ENCODE measurements at regions not wholly inside any gene's neighbourhood (a gene's known extent, or its start where the extent isn't known, plus 50 kb on each side); places are given as distances from the start of the nearest gene placed in this dataset.
"Not testable (repeated sequence)": the region's sequence is repeated elsewhere in the genome, so short reads cannot be mapped to it uniquely, and the experiment has no call there.

DNA sequence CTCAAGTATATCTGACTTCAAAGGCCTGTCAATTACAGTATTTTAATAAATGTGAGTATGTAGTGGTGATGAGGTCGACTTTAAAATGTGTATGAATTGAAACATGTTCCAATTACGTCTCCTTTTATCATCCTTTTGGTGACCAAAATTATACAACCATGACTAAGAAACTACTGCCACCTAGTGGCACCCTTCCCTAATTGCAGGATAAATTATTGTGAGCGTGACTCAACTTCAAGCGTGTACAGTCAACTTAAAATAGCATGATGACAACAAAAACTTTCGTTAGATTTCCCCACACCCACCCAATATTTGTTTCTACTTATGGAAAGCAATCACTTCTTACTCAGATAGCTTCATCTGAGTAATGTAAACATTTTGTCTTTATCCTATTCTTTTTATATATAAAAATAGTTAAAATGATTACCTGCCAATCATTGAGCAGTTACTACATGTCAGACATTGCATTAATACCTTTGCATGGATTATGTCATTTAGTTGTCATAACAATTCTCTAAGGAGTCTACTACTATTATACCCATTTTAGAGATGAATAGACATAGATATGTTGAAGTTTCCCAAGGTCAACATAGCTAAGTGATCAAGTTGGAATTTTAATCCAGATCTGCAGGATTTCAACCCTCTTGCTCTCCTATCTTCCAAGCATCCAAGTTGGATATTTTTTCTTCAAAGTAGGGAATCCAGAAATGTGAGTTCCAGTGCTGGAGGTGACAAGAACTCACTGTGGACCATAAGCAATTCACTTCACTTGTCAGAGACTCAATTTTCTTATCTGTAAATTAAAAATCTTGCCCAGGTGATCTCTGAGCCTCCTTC, 106.0 kb downstream of the MEX3B start:
- DNase-seq: peak in 1 of 2 donors; percentile 8

DNA sequence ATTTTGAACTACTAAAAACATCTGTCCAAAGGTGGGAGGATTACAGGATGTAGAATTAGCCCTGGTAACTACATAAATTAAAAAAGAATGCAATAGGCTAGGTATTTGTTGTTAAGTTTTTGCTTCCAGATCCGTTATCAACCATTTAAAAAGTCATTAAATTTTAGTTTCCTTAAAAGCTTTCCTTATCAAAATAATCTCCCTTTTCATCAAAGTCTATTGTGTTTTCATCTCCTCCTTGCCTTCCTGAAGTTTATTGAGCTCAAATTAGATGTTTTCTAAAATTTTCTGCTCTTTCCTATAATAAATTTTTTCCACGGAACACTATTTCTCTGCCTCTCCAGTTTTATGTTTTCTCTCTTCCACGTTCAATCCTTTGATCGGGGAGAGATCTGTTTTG, 108.6 kb downstream of the MEX3B start:
- DNase-seq: no peak

- no peak for DNase-seq
Observed at GRCh38 chr15:81930582-81931369, 115.0 kb downstream of the MEX3B start.

DNA sequence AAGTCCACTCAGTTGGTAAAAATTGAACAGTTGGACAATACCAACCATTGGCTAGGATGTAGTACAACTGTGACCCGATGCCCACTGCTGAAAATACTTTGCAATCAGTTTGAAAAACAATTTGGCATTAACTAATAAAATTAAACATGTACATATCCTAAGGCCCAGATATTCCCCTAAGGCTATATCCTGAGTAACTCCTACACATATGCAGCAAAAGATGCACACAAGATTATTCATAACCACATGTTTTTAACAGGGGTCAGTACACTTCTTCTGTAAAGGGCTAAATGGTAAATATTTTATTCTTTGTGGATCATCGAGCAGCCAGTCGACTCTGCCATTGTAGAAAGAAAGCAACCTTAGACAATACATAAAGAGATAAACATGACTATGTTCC, 116.3 kb downstream of the MEX3B start:
- no peak for DNase-seq

DNA sequence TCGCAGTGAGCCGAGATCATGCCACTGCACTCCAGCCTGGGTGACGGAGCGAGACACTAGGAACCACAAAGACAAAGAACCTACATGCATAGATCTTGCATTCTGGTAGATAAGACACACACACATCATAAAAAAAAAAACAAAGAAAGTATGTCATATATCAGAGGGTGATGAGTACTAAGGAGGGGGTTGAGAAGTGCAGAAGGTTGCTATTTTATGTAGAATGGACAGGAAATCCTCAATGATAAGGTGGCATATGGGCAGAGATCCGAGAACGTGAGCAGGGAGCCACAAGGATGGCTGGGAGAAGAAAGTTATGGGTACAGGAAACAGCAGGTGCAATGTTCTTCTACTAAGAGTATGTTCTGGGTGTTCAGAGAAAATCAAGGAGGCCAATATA, 118.8 kb downstream of the MEX3B start:
- no peak for DNase-seq

GRCh38 chr15:81924729-81925128, 121.1 kb downstream of the MEX3B start:
- no peak for DNase-seq

DNA sequence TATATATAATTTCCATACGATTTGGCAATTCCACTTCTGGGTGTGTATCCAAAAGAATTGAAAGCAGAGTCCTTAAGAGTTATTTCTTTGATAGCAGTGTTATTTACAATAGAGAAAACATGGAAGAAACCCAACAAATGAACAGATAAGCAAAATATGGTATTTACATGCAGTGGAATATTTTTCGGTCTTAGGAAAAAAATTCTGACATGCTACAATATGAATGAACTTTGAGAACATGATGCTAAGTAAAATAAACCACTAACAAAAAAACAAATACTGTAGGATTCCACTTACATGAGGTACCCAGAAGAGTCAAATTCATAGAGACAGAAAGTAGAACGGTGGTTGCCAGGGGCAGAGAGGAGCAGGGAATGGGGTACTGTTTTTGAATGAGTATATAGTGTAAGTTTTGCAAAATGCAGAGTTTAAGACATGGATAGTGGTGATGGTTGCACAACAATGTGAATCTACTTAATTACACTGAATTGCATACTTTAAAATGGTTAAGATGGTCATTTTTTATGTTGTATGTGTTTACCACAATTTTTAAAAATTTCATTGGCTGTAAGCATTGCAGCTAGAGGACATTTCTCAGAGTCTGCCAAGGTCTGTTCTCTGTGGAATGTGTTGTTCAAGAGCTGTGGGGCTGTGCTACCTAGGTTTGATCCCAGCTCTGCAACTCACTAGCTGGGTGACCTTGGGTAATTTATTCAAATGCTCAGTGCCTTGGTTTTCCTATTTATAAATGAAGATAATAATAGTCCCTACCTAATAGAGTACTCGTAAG, 122.1 kb downstream of the MEX3B start:
- DNase-seq: no peak

DNA sequence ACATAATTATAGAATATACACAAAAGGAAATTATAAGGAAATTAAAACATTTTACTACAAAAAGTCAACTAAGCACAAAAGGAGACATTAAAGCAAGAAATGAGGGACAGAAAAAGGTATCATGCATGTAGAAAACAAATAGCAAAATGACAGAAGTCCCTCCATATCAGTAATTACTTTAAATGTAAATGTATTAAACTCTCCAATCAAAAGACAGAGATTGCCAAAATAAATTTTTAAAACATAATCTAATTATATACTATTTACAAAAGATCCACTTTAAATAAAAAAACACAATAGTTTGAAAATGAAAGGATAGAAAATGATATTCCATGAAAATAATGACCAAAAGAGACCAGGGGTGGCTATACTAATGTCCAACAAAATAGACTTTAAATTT, 123.7 kb downstream of the MEX3B start:
- no peak for DNase-seq

GRCh38 chr15:81921163-81921562, 124.7 kb downstream of the MEX3B start:
- DNase-seq: no peak

- not testable (repeated sequence) for DNase-seq
Observed at GRCh38 chr15:81918767-81919166, 127.1 kb downstream of the MEX3B start.

DNA sequence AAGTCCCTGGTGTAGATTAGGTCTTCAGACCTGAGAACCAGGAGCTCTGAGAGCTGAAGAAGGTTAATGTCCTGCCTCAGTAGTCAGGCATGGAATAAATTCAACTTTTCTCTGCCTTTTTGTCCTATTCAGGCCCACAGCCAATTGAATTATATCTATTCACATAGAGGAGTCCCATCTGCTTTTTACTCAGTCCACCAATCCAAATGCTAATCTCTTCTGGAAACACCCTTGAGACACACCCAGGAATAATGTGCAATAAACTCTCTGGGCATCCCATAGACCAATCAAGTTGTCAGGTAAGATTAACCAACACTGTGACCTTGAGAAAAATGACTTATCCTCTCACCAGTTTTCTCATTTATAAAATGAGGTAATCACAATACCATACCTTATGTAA, 129.4 kb downstream of the MEX3B start:
- DNase-seq: no peak

- DNase-seq: no peak
Observed at GRCh38 chr15:81915990-81916389, 129.8 kb downstream of the MEX3B start.

- DNase-seq: no peak
Observed at GRCh38 chr15:81914734-81915256, 131.0 kb downstream of the MEX3B start.

DNA sequence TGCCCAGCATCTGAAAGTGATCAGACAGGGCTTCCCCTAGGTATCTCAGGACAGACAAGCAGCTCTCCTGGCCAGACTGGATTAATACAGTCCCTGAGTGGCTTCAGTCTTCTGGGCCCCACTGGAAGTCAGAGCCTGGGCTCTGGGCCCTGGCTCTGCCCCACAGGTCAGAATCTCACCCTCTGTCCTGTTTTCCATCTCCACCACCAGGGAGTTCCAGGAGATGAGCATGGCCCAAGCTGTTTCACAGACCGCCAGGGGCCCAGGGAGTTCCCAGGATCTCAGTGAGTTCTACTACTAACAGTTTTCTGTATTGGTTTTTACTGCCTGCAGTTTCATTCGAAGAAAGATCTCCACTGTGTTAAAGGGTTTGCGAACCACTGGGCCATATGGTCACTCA, 131.5 kb downstream of the MEX3B start:
- no peak for DNase-seq

DNA sequence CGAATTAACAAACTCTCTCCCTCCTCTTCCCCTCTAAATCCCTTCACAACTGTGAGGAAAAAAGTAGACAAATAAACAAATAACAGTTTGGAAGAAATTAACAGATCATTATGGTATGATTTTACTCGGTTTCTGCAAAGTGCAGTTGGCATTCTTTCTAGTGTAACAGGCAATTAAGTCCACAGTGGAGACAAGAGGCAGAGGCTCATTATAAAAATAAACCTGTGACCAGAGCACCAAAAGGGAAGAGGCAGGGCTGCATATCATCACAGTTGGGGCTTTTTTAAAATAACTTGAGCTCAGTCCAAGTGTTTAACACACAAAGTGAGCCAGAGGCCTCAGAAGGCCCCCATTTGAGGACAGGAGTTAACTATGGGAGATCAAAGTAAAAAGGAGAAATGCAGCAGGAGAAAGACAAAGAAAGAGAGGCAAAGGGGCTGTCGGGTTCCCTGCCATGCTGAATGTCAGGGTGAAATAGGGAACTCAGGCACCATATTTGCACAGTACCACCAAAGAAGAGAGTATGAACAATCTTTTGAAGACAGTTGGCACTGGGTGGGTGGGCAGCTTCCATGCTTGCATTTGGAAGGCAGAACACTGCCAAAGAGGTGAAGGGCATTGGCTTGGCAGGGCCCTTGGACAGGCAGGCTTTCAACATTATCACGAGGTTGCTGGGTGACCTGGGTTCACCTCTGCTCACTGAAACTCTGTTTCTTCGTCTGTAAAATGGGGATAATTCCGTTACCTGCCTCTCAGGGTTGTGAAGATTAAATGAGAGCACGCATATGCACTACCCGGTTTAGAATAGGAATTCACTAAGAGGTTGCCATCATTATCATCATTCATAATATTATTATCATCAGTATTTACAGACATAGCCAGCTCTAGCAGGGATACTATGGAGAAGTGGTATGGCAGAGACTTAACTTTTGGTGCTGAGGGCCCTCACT, 134.5 kb downstream of the MEX3B start:
- DNase-seq: no peak

DNA sequence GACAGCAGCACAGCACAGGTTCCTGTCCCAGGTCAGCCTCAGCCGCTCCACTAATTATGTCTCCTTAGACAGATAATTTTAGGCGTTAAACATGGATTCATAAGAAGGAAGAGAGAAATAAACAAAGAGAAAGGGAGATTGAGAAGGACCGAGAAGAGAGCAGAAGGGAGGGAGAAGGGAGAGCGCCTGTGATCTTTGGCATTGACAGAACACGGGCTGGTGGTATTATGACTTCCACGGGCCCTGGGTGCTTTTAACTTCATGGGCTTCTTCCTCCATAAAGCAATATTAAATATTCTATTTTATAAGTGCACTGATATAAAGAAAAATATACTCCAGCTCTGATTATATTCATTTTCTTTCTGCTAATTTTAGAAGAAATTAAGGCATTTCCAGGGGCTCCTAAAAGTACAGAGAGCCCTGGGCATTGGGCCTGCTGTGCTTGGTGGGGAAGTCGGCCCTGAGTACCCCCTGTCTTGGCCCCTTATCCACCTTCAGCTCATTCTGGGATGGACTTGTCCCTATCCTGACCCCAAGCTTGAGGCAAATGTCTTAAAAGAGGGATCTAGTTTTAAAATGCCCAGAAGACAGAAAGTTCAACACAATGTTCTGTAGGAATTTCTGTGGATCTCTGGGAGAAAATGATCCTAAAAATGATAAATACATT, 135.3 kb downstream of the MEX3B start:
- no peak for DNase-seq

DNA sequence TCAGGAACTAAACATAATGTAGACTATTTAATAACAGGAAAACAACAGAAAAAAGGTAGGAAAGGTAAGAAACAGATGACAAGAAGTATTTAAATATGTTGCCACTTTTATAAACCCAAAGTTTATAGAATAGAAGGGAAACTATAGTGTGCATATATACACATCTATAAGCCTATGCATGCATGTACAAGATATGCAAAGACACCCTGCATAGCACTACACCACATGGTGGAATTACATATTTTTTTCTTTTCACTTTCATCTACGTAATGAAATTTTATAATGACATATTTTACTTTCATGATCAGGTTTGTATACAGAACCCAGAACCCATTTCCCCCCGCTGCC, 136.8 kb downstream of the MEX3B start:
- no peak for DNase-seq

GRCh38 chr15:81908111-81908510, 137.7 kb downstream of the MEX3B start:
- no peak for DNase-seq

- no peak for DNase-seq
Observed at GRCh38 chr15:81907521-81907920, 138.3 kb downstream of the MEX3B start.

DNA sequence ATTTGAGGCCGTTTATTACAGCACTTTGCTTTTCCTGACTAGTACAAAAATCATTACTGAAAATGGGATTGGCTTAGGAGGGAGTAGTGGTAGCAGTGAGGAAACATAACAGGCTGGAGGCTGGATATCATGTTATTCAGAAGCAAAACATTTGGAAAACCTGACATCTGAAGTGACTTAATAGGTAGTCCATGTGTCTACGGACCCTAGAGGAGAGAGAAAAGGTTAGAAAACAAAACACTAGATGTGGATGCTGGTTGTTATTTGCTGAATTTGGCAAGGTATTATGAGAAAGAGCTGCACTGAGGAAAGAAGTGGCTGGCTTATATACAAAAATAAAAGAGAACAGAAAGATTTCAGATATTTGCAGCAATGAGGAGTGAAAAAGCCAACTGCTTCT, 139.9 kb downstream of the MEX3B start:
- no peak for DNase-seq

GRCh38 chr15:81901319-81901718, 144.5 kb downstream of the MEX3B start:
- no peak for DNase-seq

GRCh38 chr15:81899730-81900129, 146.1 kb downstream of the MEX3B start:
- DNase-seq: no peak
